Loucy (cell line): ENCODE measurements at regions not wholly inside any gene's neighbourhood (a gene's known extent, or its start where the extent isn't known, plus 50 kb on each side); places are given as distances from the start of the nearest gene placed in this dataset.

Source experiments
- EZH2phosphoT487 ChIP-seq: fragments of 200-600 bp; IDR thresholded peaks from 2 replicates; pipeline ENCODE4 v1.6.1; 2018; ENCODE audit warnings: antibody characterized with exemption, mild to moderate bottlenecking, moderate library complexity, borderline replicate concordance
- TF ChIP-seq, protein P1 (sequence below): fragments of 200-600 bp; sonication (generic); conservative IDR thresholded peaks from 2 replicates; pipeline ENCODE4 v1.5.1; 2014; ENCODE audit warnings: mild to moderate bottlenecking, antibody characterized with exemption, low read length

DNA sequence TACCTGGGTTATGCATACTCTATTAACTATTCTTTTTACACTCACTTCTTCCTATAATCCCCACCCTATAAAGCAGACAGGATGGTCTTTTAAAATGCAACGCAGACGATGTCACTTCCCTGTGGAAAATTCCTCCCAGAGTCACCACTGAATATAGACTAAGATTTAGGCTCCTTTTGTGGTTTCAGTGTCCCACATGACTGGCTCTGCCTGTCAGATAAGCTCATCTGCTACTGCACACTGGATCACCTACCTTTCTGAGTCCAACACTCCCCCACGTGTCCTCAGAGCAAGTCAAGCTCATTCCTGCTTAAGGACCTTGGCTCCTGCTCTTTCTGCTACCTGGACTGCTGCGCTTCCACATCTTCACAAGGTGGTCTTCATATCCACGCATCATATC, 73.0 kb upstream of the SIPA1L2 start:
- TF ChIP-seq, protein P1, sequence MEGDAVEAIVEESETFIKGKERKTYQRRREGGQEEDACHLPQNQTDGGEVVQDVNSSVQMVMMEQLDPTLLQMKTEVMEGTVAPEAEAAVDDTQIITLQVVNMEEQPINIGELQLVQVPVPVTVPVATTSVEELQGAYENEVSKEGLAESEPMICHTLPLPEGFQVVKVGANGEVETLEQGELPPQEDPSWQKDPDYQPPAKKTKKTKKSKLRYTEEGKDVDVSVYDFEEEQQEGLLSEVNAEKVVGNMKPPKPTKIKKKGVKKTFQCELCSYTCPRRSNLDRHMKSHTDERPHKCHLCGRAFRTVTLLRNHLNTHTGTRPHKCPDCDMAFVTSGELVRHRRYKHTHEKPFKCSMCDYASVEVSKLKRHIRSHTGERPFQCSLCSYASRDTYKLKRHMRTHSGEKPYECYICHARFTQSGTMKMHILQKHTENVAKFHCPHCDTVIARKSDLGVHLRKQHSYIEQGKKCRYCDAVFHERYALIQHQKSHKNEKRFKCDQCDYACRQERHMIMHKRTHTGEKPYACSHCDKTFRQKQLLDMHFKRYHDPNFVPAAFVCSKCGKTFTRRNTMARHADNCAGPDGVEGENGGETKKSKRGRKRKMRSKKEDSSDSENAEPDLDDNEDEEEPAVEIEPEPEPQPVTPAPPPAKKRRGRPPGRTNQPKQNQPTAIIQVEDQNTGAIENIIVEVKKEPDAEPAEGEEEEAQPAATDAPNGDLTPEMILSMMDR: no peak
- TF ChIP-seq EZH2phosphoT487: no peak
